ENCODE measurements at regions not wholly inside any gene's neighbourhood (a gene's known extent, or its start where the extent isn't known, plus 50 kb on each side); places are given as distances from the start of the nearest gene placed in this dataset.

DNA sequence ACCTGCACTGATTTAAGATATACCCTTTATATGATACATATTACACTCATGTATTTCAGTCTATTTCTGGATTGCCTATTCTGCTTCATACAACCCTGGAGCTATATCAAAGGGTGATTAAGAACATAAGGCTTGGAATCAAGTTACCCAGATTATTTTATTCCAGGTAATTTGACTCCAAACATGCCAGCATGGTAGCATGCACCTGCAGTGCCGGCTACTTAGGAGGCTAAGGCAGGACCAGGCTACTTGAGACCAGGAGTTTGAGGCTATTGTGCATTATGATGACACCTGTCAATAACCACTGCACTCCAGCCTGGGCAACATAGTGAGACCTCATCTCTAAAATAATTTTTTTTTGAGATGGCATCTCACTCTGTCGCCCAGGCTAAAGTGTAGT lies 50.4 kb upstream of the NEO1 start:
- H3K9me3 ChIP-seq, result no peaks in the 10 kb centered on the region
- H3K4me3 ChIP-seq, result no peak overlapping the region
- H3K27me3 ChIP-seq, result no peaks in the 10 kb centered on the region
- H3K27ac ChIP-seq, result no peak overlapping the region
- H3K4me1 ChIP-seq, result no peaks in the 10 kb centered on the region
- ATAC-seq (no peak), DNase-seq (no peak)
- intact Hi-C loops (cut with DNase I), result no loop called here
- TF ChIP-seq, protein P1, sequence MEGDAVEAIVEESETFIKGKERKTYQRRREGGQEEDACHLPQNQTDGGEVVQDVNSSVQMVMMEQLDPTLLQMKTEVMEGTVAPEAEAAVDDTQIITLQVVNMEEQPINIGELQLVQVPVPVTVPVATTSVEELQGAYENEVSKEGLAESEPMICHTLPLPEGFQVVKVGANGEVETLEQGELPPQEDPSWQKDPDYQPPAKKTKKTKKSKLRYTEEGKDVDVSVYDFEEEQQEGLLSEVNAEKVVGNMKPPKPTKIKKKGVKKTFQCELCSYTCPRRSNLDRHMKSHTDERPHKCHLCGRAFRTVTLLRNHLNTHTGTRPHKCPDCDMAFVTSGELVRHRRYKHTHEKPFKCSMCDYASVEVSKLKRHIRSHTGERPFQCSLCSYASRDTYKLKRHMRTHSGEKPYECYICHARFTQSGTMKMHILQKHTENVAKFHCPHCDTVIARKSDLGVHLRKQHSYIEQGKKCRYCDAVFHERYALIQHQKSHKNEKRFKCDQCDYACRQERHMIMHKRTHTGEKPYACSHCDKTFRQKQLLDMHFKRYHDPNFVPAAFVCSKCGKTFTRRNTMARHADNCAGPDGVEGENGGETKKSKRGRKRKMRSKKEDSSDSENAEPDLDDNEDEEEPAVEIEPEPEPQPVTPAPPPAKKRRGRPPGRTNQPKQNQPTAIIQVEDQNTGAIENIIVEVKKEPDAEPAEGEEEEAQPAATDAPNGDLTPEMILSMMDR (IDR thresholded peaks at IDR 0.05), result no peak
- H3K36me3 ChIP-seq, result no peaks in the 10 kb centered on the region

- TF ChIP-seq, protein P1 (IDR thresholded peaks at IDR 0.05), result no peak
- intact Hi-C loops (cut with DNase I), result no loop called here
- Histone ChIP-seq H3K4me3 (no peak overlapping the region), H3K4me1 (no peaks in the 10 kb centered on the region), H3K36me3 (no peaks in the 10 kb centered on the region), H3K27me3 (no peaks in the 10 kb centered on the region), H3K9me3 (no peaks in the 10 kb centered on the region), H3K27ac (no peak overlapping the region)
- DNase-seq (no peak), ATAC-seq (no peak)
These were observed 52.0 kb upstream of the NEO1 start for GRCh38 chr15:73000293-73000692.

DNA sequence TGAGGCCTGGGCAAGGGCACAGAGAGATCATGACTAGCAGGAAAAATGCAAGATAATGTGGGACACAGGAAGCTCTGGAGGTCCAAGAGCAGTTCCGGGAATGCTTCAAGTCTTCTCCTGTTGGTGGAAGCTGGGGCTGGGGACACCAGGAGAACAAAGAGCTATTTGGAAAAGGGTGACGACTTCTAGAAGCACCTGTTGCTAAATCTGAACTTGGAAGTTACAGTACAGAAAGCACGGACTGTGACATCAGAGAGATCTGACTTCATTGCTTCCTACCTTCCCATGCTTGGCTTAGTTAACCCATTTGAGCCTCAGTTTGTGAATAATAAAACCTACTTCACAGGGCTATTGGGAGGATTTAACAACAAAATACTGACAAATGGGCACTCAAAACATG lies 52.7 kb upstream of the NEO1 start:
- intact Hi-C loops (cut with DNase I), result no loop called here
- H3K4me1 ChIP-seq, result no peaks in the 10 kb centered on the region
- H3K9me3 ChIP-seq, result no peaks in the 10 kb centered on the region
- DNase-seq, result no peak
- no peaks in the 10 kb centered on the region for H3K36me3 ChIP-seq
- no peak overlapping the region for H3K27ac ChIP-seq
- TF ChIP-seq, protein P1 (IDR thresholded peaks at IDR 0.05), result no peak
- ATAC-seq, result no peak
- H3K27me3 ChIP-seq, result no peaks in the 10 kb centered on the region
- H3K4me3 ChIP-seq, result no peak overlapping the region

DNA sequence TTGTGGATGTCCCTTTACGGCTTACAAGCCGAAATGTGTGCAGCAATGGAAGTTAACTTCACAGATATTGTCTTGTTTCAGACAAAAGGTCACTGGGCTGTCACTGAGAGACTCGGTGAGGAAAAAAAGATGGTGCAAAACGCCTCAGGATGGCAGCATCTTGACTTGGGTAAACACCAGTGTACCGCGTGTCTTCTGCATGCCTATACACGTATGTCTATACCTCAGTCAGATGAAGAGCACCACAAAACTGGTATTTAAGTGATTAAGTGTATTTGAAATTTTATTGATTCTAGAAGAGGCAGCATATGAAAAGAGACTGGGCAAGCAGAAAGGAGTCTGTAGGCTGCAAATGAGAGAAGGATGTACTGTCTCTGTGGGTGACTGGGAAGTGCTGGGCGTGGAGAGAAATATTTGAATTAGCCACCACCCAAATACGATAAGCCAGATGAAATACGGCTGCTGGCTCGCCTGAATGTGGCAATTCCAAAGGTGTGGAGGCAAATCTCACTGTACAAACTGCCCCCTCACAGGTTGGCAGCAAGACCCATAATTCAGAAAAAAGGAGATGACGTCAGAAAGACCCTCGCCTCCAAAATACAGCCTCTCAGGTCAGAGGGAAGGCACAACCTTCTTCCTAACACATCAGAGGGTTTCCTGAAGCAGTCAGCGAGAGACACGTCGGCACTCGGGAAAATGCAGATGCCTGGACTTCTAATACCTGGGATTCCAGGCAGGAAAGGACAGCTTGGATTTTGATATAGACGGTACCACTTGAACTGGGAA lies 53.4 kb upstream of the NEO1 start:
- H3K36me3 ChIP-seq, result no peaks in the 10 kb centered on the region
- ATAC-seq (no peak), DNase-seq (no peak)
- no peaks in the 10 kb centered on the region for H3K27me3 ChIP-seq
- peaks cover 0 to 4% of the 10 kb centered on the region in 2 donors for H3K4me1 ChIP-seq
- H3K9me3 ChIP-seq, result no peaks in the 10 kb centered on the region
- TF ChIP-seq, protein P1 (IDR thresholded peaks at IDR 0.05), result no peak
- no peak overlapping the region for H3K27ac ChIP-seq
- no peak overlapping the region for H3K4me3 ChIP-seq
- intact Hi-C loops (cut with DNase I), result no loop called here

DNA sequence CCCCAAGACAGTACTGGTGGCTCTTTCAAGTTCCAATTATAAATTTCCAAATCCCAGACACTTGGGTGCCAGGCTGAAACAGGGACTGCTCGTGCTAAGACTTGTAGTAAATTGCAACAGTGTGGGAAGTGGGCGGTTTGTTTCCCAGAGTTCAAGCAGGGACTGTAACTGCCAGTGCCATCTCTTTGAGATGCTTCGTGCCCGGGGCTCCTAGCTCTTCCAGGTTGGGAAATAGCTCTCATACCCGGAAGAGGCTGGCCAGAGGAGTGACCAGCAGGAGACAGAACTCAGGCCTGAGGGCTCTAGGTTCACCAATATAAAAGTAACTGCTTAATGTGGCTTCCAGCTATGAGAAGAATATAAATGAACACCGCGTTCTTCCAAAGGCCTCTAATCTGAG lies 54.0 kb upstream of the NEO1 start:
- H3K36me3 ChIP-seq, result no peaks in the 10 kb centered on the region
- no peaks in the 10 kb centered on the region for H3K27me3 ChIP-seq
- no peak overlapping the region for H3K27ac ChIP-seq
- no peak overlapping the region for H3K4me3 ChIP-seq
- H3K9me3 ChIP-seq, result no peaks in the 10 kb centered on the region
- ATAC-seq (no peak), DNase-seq (no peak)
- intact Hi-C loops (cut with DNase I), result no loop called here
- peaks cover 0 to 4% of the 10 kb centered on the region in 2 donors for H3K4me1 ChIP-seq
- TF ChIP-seq, protein P1 (IDR thresholded peaks at IDR 0.05), result no peak
